NCI-H2029 treated with DMSO at 0.1 percent for 48 hours (cell line): ENCODE measurements at regions not wholly inside any gene's neighbourhood (a gene's known extent, or its start where the extent isn't known, plus 50 kb on each side); places are given as distances from the start of the nearest gene placed in this dataset.

Experiments used
- DNase-seq: peaks from one replicate; lab custom pipeline; 2025; lab: John Stamatoyannopoulos, UW

DNA sequence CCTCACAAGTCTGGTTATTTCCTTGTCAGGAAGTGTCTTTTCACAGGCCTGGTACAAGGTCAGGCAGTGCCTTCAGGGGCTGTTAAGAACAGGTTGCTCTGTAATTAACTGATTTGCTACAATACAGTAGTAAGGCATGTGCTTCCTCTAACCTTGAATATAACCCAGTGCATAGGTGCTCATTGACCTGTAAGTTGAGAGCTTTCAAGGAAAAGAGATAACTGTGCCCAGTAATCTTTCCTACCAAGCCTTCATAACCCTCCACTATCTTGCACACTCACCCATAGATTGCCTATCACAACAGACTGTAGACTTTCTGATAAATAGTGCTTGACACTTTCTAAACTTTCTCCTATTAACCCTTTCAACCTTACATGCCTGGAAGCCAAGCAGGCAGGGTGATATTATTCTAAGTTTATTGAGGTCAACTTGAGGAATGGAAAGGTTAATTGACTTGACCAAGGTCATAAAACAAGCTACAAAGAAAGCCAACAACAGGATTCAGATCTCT is 148.1 kb downstream of the PPARGC1A start:
- DNase-seq = no peak

DNA sequence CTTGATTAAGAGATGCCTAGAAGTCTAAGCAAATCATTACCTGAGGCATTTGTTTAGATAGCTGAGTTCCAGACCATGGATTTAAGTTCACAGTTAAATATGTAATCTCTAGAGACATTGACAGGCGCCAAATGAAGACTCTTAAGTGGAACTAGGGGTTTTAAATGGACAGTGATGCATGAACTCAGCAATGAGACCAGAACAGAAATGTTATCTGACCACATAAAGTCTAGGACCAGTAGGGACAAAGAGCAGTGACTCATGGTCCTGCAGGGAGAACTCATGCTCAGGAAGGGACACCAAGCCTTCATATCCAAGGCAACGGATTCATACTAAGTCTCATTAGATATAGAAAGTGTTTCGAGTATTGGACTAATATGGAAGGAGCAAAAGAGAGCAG is 152.3 kb downstream of the PPARGC1A start:
- no peak for DNase-seq

DNA sequence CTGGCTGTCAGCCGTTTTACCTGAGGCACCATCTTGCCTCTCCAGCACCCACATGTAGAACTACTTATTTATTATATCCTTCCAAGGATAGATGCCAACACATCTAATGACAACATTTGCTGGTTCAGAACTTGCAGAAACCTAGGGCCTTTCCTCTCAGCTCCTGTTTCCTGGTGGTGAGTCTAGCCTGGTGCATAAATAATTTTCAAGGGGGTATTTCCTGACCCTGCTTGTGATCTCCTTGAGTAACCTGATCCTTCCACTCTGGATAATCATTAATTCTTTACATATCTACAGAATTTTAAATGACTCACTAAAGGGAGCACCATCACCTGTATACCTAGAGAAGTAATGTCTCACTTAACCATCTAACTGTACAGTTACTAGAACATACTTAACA is 153.4 kb downstream of the PPARGC1A start:
- no peak for DNase-seq

DNA sequence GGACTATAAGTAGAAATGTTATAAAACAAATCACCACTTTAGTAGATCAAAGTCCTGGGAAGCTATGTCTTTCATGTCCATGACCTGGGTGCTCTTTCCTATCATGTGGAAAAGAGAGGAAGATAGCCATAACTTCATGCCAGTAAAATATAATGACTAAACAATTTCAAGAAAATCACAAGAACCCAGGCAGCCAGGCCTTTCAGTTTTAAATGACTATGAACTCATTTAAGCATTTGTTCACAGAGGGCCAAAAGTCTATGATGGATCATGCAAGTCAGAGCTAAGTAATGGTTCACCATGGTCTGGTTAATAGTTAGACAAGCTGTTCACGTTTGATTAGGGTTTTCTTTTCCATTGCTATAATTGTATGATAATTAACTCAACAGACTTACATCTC is 155.8 kb downstream of the PPARGC1A start:
- DNase-seq = no peak

DNA sequence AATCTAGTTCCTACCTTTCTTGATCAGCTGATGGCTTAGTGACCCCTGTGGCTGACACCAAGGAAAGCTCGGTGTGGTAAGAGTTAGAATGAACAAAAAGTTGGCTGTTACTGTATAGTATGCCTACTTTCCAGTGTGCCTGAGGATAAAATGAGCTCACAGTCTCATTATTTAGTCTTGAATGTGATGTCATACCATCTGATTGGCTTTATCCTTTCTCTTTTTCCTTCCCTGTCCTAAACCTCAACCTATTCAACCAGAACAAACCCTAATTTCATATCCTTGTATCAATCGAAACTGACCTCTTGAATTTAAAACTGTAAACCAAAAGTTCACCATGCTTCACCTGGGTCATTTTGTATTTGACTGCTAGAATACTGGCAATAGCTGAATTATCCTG is 156.4 kb downstream of the PPARGC1A start:
- no peak for DNase-seq

DNA sequence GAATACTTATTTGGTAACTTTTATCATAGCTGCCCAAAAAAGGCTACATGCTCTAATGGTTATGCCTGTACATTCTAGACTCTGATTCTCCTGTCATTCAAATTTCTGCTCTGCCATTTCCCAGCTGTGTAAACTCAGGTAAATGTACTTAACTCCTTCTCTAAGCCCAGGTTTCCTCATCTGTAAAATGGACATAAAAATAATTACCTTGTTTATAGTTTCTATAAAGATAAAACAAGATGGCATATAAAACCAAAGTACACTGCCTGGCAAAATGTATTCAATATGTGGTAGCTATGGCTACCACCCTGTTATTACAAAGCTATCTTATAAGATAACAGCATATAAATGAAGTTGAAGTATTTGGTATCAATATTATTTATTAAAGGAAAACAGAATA is 158.8 kb downstream of the PPARGC1A start:
- no peak for DNase-seq

DNA sequence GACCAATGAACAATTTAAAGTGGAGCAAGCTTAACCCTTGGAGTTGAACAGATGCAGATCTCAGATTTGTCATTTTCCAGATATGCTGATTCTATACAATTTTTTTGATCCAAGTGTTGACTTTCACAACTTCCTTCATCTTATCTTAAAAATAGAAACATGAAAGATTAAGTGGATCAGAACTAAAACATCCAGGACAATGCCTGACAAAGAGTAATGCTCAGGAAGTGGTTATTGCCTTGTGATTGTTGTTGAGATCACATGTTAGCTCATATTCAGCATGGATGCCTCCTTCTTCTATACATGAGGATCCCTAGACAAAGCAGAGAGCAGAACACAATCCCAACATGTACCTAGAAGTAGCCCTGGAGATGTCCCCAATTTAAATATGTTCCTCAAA is 160.9 kb downstream of the PPARGC1A start:
- DNase-seq = no peak

DNA sequence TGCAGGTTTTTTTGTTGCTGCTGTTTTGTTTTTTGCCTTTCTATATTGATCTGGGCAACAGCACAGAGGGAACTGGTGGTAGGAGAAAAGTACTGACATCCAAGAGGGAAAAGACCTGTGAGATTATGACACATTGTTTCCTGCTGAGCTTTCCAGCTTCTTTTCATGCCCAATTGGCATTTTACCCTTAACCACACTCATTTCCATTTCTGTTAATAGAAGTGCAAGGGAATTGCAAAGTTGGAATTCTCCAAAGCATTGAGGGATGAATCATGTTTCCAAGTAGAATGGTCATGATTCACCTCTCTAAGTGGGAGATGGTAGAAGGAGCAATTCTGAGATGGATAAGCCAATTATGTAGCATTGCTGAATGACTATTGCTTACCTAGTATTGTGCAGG is 161.5 kb downstream of the PPARGC1A start:
- no peak for DNase-seq

DNA sequence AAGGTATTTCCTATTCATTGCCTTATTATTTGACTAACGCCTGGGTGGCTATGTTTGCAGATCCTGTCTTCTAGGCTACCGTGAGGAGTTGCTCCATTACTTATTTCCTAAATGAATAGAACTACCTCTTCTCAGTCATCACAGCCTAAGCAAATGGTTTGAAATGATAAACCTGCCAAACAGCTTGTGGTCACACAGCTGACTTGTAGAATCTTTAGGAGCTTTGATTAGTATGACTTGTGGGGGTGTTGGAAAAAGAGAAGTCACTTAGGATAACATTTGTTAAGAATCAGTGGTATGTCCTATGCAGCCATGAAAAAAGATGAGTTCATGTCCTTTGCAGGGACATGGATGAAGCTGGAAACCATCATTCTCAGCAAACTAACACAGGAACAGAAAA is 169.3 kb downstream of the PPARGC1A start:
- no peak for DNase-seq

DNA sequence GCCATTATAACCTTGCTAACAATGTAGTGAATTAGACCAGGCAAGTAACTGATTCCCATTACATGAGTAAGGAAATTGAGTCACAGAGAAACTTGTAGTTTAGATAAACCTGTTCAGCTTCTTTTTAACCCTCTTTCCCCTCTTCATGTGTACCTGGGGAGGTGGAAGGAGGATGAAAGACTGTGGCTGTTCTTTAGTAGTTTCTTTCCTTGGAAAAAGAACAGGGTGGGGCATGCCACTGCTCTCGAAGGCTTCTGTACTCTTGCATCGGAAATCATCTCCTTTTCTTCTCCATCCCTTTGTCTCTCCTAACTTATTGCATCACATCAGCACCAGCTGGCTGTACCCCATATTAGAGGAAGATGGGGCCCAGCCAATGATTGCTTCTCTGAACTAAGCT is 171.4 kb downstream of the PPARGC1A start:
- DNase-seq = no peak

DNA sequence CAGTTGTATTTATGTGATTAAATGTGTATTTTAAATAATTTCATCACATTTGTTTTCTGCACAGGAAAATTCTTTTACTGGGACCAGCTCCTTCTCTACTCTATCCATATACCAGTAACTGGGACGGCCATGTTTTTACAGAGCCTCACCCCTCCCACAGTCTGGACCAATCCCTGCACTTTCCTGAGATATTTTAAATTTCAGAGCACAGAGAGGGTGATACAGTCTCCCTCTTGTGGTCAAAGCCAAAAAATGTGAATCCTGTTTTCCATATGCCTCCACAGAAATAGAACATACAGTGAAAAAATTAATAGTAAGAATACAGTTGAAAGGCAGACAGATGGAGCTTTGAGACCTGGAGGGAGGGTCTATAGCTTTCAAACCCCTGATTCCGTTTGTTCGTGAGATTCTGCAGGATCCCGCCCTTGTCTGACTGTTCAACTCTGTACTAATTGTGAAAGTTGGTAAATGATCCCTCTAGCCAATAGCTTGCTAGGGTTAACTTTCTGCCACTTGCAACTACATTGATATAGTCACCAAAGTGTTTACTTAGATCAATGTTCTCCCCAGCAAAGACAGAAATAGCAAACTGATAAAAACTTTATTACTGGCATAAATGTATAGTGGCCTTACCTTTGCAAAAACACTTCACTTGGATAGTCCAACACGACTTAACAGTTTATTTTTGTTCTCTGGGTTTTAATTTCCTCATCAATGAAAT is 172.2 kb downstream of the PPARGC1A start:
- DNase-seq = no peak

DNA sequence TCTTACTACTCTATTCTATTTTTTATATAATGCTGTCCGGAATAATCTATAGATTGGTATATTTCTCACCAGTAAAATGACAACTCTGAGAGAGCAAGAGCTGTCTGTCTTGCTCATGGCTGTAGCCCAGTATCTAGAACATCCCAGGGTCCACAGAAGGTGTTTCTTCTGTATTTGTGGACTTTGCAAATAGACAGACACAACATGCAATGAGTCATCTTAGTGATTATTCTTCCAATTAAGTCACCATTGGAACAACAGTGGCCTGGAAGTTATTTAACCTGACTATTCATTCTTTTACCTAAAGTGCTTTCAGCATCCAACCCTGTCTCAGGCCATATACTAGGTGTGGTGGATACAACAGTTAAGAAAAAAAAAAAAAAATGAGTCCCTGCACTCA is 179.5 kb downstream of the PPARGC1A start:
- DNase-seq = no peak

DNA sequence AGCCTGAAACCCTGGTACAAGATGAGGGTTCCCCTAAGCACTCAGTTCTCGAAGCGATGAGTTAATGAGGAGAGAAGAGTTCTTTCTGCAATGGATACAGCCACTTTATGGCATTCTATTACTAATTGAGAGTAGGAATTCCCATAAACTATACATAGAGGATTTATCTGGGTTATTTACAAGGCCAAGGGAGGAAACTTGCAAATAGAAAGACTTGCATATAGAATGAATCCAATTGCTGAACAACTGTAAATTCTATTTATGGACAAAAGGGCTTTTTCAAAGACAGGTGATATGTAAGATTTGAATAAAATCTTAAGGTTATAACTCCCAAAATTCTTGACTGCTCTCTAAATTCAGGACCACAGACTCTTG is 182.2 kb downstream of the PPARGC1A start:
- no peak for DNase-seq

DNA sequence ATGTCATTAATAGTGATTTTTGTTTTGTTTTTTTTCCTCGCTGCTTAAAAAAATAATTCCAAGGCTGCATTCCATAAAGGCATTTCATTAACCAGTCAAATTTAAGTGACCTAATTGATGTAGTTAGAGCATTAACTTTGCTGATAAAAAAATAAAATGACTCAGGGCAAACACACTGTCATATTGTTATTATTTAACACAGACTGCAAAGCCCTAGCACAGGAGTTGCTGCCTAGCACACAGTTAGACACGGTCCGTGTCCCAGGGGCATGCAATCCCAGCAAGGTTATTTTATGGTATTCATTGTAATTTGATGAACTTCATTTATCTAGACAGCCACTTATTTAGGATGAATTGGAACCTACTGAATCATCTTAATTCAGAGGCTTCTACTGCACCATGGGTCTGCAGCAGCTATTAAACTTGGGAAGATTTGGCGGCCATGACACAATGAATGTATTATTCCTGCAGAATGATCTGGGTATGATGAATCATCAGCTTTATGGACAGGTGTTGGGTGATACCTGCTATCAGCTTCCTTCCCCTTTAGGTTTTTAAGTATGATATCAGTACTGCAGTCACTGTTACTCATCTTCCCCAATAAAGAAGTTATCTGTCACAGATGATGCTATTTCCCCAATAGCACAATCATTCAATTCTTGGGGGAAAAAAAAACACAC is 182.7 kb downstream of the PPARGC1A start:
- DNase-seq = no peak

DNA sequence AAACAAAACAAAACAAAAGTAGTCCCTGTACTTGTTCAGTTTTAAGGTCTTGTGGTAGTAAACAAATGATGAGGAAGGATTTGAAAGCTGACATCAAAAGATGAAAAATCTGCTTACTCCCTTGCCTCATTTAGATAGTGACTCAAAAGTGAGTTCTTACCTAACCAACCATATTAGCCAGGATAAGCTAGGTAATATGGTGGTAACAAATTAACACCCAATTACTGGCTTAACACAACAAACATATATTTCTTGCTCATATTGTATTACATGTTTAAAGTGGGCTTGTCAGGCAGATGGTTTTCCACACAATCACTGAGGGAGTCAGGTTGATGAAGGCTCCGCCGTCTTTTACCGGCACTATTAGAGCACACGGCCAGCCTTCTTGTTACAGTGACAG is 189.7 kb downstream of the PPARGC1A start:
- DNase-seq = no peak

DNA sequence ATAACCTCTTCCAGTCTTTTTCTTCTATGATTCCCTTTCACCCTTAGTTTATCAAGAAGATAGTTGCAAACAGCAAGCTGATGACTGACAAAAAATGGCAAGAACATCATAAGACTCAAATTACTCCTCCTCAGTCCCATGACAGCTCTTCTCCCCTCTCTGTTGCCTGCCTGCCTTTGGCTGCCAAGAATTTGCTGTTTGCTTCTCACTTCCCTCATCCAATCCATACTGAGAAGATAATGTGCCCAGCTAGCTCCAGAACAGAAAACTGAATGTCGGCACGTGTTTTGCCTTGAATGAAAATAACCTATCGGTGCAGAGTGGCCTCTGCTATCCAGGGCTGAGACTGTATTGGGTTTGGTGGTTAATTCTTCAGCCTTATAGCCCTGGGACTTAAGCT is 192.1 kb downstream of the PPARGC1A start:
- no peak for DNase-seq

DNA sequence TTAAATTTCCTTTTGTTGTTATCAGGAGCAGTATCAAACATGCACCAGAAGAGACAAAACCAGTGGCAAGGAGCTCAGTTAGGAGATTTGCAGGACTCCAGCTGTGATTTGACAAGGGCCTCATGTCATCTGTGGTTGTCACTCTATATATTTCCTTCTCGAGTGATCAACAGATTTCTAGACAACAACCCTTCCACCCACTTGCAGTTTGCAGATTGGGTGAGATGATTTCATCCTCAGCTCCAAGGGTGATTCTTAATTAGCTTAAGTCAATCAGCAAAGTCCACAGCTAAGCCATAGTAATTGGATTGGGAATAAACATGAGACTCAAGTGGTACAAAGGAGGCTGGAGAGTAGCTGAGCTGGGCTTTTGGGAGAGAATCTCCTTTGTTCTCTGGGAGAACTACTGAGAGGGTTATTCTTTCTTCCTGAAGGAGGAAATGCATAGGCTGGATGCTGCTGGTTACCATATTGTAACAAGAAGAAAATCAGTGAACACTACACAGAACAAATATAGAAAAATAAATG is 192.8 kb downstream of the PPARGC1A start:
- DNase-seq = no peak

DNA sequence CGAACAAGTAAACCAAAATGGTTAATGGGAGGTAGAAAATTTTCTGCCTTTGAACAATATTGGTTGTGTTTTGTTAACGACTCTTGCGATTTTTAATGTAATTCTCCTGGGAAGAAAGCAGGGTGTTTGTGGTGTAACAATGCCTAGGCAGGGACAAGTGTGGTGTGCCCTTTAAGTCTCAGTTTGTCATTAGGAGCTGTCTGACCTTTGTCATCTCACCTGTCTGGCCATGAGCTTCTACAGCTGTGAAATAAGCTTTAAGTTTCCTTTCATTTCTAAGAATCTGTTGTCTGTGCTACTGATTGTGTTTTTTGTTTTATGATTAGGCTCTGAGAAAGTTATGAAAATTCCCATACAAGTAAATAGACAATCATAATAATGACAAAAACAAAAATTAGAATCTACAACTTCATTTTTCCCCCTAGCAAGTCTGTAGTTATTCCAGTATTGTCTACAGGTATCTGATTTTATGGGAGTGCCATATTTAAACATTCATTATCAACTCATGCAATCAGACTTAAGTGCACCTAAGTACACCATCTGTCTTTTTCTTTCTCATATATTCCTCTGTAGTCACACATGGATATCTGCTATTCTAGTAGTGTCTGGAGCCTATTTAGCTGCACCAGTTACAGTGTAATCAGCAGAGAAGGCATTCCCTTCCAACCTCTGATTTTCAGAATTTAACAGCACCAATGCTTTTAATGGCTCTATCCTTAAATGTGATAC is 203.5 kb downstream of the PPARGC1A start:
- no peak for DNase-seq

DNA sequence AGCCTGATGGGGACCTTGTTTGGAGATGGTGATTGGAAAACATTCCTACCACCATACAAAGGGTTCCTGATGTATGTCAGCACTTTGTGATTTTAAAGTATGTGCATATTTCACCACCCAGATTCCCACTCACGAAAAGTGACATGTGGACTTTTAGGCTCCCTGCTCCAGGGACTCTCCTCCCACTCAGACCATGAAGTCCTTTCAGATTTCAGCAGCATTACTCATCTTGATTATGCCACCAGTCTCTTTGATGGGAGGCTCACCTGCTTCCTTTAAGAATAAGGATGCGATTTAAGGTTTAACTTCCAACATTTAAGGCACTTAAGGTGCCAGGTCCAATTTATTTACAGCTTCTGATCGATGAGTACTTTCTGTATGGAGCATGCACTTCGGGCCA is 204.4 kb downstream of the PPARGC1A start:
- no peak for DNase-seq

DNA sequence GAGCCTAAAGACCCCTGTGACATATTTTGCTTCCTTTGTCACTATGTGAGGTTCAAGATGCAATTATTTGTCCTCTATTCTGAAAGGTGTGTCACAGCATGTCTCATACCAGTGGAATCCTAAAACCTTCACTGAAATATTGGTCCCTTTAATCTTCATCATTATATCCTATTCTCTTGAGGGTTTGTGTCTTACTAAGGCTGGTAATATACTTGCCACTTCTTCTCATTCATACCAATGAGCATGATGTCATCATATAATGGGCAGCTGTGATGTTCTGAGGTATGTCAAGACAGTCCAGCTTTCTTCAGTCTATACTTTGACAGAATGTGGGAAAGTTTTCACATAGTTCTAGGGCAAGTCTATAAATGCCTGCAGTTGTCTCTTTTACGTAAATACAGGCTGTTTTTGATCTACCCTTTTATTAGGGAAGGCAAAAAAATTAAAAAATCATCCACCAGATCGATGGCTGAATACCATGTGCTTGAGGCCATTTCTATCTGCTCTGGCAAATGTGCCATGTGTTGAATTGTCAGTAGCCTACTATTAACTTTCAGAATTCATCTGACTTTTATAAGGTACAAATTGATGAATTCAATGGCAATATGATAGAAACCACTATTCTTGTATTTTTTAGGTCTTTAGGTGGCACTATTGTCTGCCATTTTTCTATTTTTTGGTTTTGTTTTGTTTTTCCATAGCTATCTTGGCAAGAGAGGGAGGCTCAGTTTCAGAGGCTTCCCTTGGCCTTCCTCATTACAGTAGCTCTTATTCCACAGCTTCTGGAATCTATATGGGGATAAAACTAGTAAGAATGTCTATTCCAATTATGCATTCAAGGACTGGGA is 209.0 kb downstream of the PPARGC1A start:
- DNase-seq = no peak

DNA sequence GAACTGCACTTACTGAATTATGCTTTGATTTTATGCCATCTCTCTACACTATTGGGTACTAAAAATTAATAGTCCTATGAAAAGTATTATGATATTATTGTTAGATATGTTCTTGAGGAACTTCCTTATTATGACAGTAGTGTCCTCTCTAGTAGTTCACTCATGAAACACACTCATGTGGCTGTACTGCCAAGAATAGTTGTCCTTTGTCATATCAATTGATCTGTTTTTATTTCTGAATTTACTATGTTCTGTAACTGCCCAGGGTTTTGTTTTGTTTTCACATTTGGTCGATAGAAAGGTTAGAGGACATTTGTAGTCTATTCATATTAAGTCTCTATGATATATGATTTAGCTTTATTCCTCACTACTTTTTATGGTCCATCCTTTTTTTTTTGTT is 215.2 kb downstream of the PPARGC1A start:
- DNase-seq = no peak

DNA sequence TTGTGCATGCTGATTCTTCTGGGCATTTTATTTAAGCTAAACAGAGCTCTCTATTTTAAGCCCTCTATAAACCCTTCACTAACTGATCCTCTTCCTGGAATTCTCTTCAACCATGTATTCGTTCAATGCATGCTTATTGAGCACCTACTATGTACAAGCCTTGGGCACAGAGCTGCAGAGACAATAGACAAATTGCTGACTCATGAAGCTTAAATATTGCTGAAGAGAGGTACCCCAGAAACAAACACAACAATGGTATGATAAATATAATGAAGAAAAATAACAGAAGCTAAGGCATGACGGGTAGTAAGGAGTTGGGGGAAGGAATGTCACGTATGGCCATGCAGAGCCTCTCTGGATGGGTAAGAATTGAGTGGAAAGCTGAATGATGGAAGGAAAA is 222.2 kb downstream of the PPARGC1A start:
- DNase-seq = no peak
